Stomach smooth muscle (tissue), 2 donors: ENCODE measurements at regions not wholly inside any gene's neighbourhood (a gene's known extent, or its start where the extent isn't known, plus 50 kb on each side); places are given as distances from the start of the nearest gene placed in this dataset.
A peak's percentile ranks its signal among the peaks of the same experiment; 100 is the strongest.

Experiments
- H3K27ac ChIP-seq: one replicate; pipeline ENCODE4 v1.7.0; 2013; ENCODE audit warnings: mild to moderate bottlenecking, low read length, inconsistent platforms
- H3K27me3 ChIP-seq, 2 donors: one replicate each; pipeline ENCODE4 v1.7.0; 2013; ENCODE audit warnings: low read length in 2 of 2; ENCODE audit not compliant: insufficient read depth in 2 of 2, control insufficient read depth in 1 of 2
- H3K36me3 ChIP-seq, 2 donors: one replicate each; pipeline ENCODE4 v1.7.0; 2013; ENCODE audit warnings: low read length in 2 of 2; ENCODE audit not compliant: control insufficient read depth in 2 of 2, insufficient read depth in 2 of 2
- H3K4me1 ChIP-seq: one replicate; pipeline ENCODE4 v1.7.0; 2013; ENCODE audit warnings: low read length; ENCODE audit not compliant: control insufficient read depth, insufficient read depth
- H3K4me3 ChIP-seq, 2 donors: one replicate each; pipeline ENCODE4 v1.7.0; 2013; ENCODE audit warnings: low read length in 2 of 2
- H3K9ac ChIP-seq, 2 donors: one replicate each; pipeline ENCODE4 v1.7.0; 2013; ENCODE audit warnings: low read length in 2 of 2, mild to moderate bottlenecking in 1 of 2
- H3K9me3 ChIP-seq, 2 donors: one replicate each; pipeline ENCODE4 v1.7.0; 2013; ENCODE audit warnings: low read length in 2 of 2; ENCODE audit not compliant: control insufficient read depth in 2 of 2
- donor health status: healthy.
- donor health status: Pancreatic carcinoma.

GRCh38 chr2:64863097-64863820, 125.9 kb upstream of the SLC1A4 start:
- Histone ChIP-seq H3K4me1 (peaks cover 32% of the 10 kb centered on the region), H3K9ac (no peak overlapping the region), H3K9me3 (peaks cover 0 to 5% of the 10 kb centered on the region in 2 donors), H3K27me3 (no peaks in the 10 kb centered on the region), H3K4me3 (no peak overlapping the region), H3K27ac (no peak overlapping the region), H3K36me3 (no peaks in the 10 kb centered on the region)

- peak overlapping the region; percentile 76 for H3K27ac ChIP-seq
- peaks cover 12% of the 10 kb centered on the region for H3K4me1 ChIP-seq
- no peaks in the 10 kb centered on the region for H3K36me3 ChIP-seq
- peak overlapping the region; percentile 81 to 83 for H3K4me3 ChIP-seq
- peaks cover 0 to 5% of the 10 kb centered on the region in 2 donors for H3K9me3 ChIP-seq
- H3K27me3 ChIP-seq, result no peaks in the 10 kb centered on the region
- H3K9ac ChIP-seq, result peak overlapping the region; percentile 71 to 78
These were observed 123.9 kb upstream of the SLC1A4 start for GRCh38 chr2:64865073-64865830.

GRCh38 chr2:64865831-64866345, 123.3 kb upstream of the SLC1A4 start:
- H3K4me3 ChIP-seq, result peak overlapping the region in 1 of 2 donors; percentile 83
- no peak overlapping the region for H3K9ac ChIP-seq
- H3K27ac ChIP-seq, result no peak overlapping the region

GRCh38 chr2:64866797-64867196, 122.4 kb upstream of the SLC1A4 start:
- Histone ChIP-seq H3K27me3 (no peaks in the 10 kb centered on the region), H3K4me1 (peaks cover 11% of the 10 kb centered on the region), H3K4me3 (no peak overlapping the region), H3K9me3 (peaks cover 0 to 5% of the 10 kb centered on the region in 2 donors), H3K27ac (no peak overlapping the region), H3K36me3 (no peaks in the 10 kb centered on the region), H3K9ac (no peak overlapping the region)

More at GRCh38 chr2:64865831-64866345, 123.3 kb upstream of the SLC1A4 start:
- H3K36me3 ChIP-seq, result no peaks in the 10 kb centered on the region
- H3K4me1 ChIP-seq, result peaks cover 11% of the 10 kb centered on the region
- H3K27me3 ChIP-seq, result no peaks in the 10 kb centered on the region
- peaks cover 0 to 5% of the 10 kb centered on the region in 2 donors for H3K9me3 ChIP-seq

GRCh38 chr2:64867253-64867996, 121.8 kb upstream of the SLC1A4 start:
- no peak overlapping the region for H3K4me3 ChIP-seq
- H3K36me3 ChIP-seq, result no peaks in the 10 kb centered on the region
- H3K9ac ChIP-seq, result no peak overlapping the region
- H3K9me3 ChIP-seq, result peaks cover 0 to 3% of the 10 kb centered on the region in 2 donors
- H3K27me3 ChIP-seq, result no peaks in the 10 kb centered on the region
- peaks cover 11% of the 10 kb centered on the region for H3K4me1 ChIP-seq
- H3K27ac ChIP-seq, result no peak overlapping the region

GRCh38 chr2:64869126-64869525, 120.1 kb upstream of the SLC1A4 start:
- H3K27ac ChIP-seq, result no peak overlapping the region
- H3K27me3 ChIP-seq, result no peaks in the 10 kb centered on the region
- no peak overlapping the region for H3K9ac ChIP-seq
- H3K4me1 ChIP-seq, result peaks cover 14% of the 10 kb centered on the region
- no peak overlapping the region for H3K4me3 ChIP-seq
- H3K36me3 ChIP-seq, result no peaks in the 10 kb centered on the region
- no peaks in the 10 kb centered on the region for H3K9me3 ChIP-seq

GRCh38 chr2:64873472-64873924, 115.7 kb upstream of the SLC1A4 start:
- peak overlapping the region; percentile 65 to 68 for H3K4me3 ChIP-seq
- no peaks in the 10 kb centered on the region for H3K36me3 ChIP-seq
- H3K9ac ChIP-seq, result peak overlapping the region; percentile 13 to 50
- no peak overlapping the region for H3K27ac ChIP-seq
- no peaks in the 10 kb centered on the region for H3K27me3 ChIP-seq
- H3K9me3 ChIP-seq, result no peaks in the 10 kb centered on the region
- H3K4me1 ChIP-seq, result peaks cover 8% of the 10 kb centered on the region

- no peaks in the 10 kb centered on the region for H3K9me3 ChIP-seq
- H3K27ac ChIP-seq, result no peak overlapping the region
- no peaks in the 10 kb centered on the region for H3K27me3 ChIP-seq
- no peak overlapping the region for H3K4me3 ChIP-seq
- no peaks in the 10 kb centered on the region for H3K36me3 ChIP-seq
- H3K4me1 ChIP-seq, result peaks cover 8% of the 10 kb centered on the region
- H3K9ac ChIP-seq, result no peak overlapping the region
These were observed 114.6 kb upstream of the SLC1A4 start for GRCh38 chr2:64874593-64874992.

GRCh38 chr2:64875368-64875767, 113.8 kb upstream of the SLC1A4 start:
- no peak overlapping the region for H3K27ac ChIP-seq
- H3K4me3 ChIP-seq, result no peak overlapping the region
- H3K9ac ChIP-seq, result no peak overlapping the region
- no peaks in the 10 kb centered on the region for H3K9me3 ChIP-seq
- H3K36me3 ChIP-seq, result no peaks in the 10 kb centered on the region
- H3K27me3 ChIP-seq, result no peaks in the 10 kb centered on the region
- H3K4me1 ChIP-seq, result peaks cover 8% of the 10 kb centered on the region

GRCh38 chr2:64876137-64876647, 113.0 kb upstream of the SLC1A4 start:
- H3K9ac ChIP-seq, result no peak overlapping the region
- H3K27me3 ChIP-seq, result no peaks in the 10 kb centered on the region
- no peak overlapping the region for H3K4me3 ChIP-seq
- no peaks in the 10 kb centered on the region for H3K9me3 ChIP-seq
- peaks cover 8% of the 10 kb centered on the region for H3K4me1 ChIP-seq
- no peak overlapping the region for H3K27ac ChIP-seq
- H3K36me3 ChIP-seq, result no peaks in the 10 kb centered on the region
